ENCODE measurements at regions not wholly inside any gene's neighbourhood (a gene's known extent, or its start where the extent isn't known, plus 50 kb on each side); places are given as distances from the start of the nearest gene placed in this dataset.

- no peaks in the 10 kb centered on the region for H3K27me3 ChIP-seq (ENCODE audit: insufficient read depth, low read length)
- no peaks in the 10 kb centered on the region for H3K36me3 ChIP-seq (ENCODE audit: insufficient read depth, low read length)
- no peak overlapping the region for H3K4me3 ChIP-seq (ENCODE audit: low read length)
- 86% methylated on average over 5 of the region's 5 CpGs for WGBS
- no peaks in the 10 kb centered on the region for H3K4me1 ChIP-seq (ENCODE audit: insufficient read depth, low read length)
- H3K9ac ChIP-seq (ENCODE audit: low read depth, low read length) = no peak overlapping the region
- H3K9me3 ChIP-seq (ENCODE audit: insufficient read depth, low read depth, low read length) = no peaks in the 10 kb centered on the region
- no peak overlapping the region for H3K27ac ChIP-seq (ENCODE audit: low read depth, low read length)
These were observed 609.0 kb downstream of the DHX35 start for GRCh38 chr20:39571171-39571570.

DNA sequence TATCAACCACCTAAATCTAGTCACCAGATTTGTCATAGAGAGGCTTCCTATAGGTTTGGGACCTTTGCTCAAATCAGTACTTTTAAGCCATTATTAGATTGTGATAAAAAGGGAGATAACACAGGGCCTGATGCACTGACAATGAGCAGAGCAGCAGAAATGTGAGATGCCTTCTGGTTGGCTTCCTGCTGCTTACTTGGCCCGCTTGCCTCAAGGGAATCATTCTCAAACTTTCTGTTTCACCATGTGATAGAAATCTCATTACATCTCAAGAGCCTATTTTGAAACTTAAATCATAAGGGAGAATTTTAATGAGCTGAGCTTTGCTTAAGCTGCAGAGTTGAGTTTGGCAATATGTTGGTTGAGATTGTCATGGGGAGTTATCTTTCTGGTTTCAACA is 606.0 kb downstream of the DHX35 start:
- 94% methylated on average over 1 of the region's 1 CpG for WGBS
- no peaks in the 10 kb centered on the region for H3K36me3 ChIP-seq (ENCODE audit: insufficient read depth, low read length)

GRCh38 chr20:39563349-39563748 is 601.2 kb downstream of the DHX35 start:
- Histone ChIP-seq H3K9me3 (ENCODE audit: insufficient read depth, low read depth, low read length) (no peaks in the 10 kb centered on the region), H3K27me3 (ENCODE audit: insufficient read depth, low read length) (no peaks in the 10 kb centered on the region), H3K27ac (ENCODE audit: low read depth, low read length) (no peak overlapping the region), H3K36me3 (ENCODE audit: insufficient read depth, low read length) (no peaks in the 10 kb centered on the region), H3K4me3 (ENCODE audit: low read length) (no peak overlapping the region), H3K9ac (ENCODE audit: low read depth, low read length) (no peak overlapping the region), H3K4me1 (ENCODE audit: insufficient read depth, low read length) (no peaks in the 10 kb centered on the region)
- WGBS = 88% methylated on average over 4 of the region's 4 CpGs

More for the DNA sequence above, 606.0 kb downstream of the DHX35 start:
- no peak overlapping the region for H3K9ac ChIP-seq (ENCODE audit: low read depth, low read length)
- H3K4me1 ChIP-seq (ENCODE audit: insufficient read depth, low read length) = no peaks in the 10 kb centered on the region
- H3K27me3 ChIP-seq (ENCODE audit: insufficient read depth, low read length) = no peaks in the 10 kb centered on the region
- no peak overlapping the region for H3K4me3 ChIP-seq (ENCODE audit: low read length)
- H3K9me3 ChIP-seq (ENCODE audit: insufficient read depth, low read depth, low read length) = no peaks in the 10 kb centered on the region
- H3K27ac ChIP-seq (ENCODE audit: low read depth, low read length) = no peak overlapping the region

GRCh38 chr20:39554341-39554740 is 592.2 kb downstream of the DHX35 start:
- WGBS = 100% methylated on average over 1 of the region's 3 CpGs
- H3K27ac ChIP-seq (ENCODE audit: low read depth, low read length) = no peak overlapping the region

GRCh38 chr20:39553120-39553519 is 591.0 kb downstream of the DHX35 start:
- WGBS = 93% methylated on average over 2 of the region's 2 CpGs
- H3K9me3 ChIP-seq (ENCODE audit: insufficient read depth, low read depth, low read length) = no peaks in the 10 kb centered on the region
- no peak overlapping the region for H3K27ac ChIP-seq (ENCODE audit: low read depth, low read length)
- no peaks in the 10 kb centered on the region for H3K27me3 ChIP-seq (ENCODE audit: insufficient read depth, low read length)
- H3K4me3 ChIP-seq (ENCODE audit: low read length) = no peak overlapping the region
- H3K4me1 ChIP-seq (ENCODE audit: insufficient read depth, low read length) = no peaks in the 10 kb centered on the region
- no peak overlapping the region for H3K9ac ChIP-seq (ENCODE audit: low read depth, low read length)
- H3K36me3 ChIP-seq (ENCODE audit: insufficient read depth, low read length) = no peaks in the 10 kb centered on the region

More at GRCh38 chr20:39554341-39554740, 592.2 kb downstream of the DHX35 start:
- Histone ChIP-seq H3K4me1 (ENCODE audit: insufficient read depth, low read length) (no peaks in the 10 kb centered on the region), H3K27me3 (ENCODE audit: insufficient read depth, low read length) (no peaks in the 10 kb centered on the region), H3K4me3 (ENCODE audit: low read length) (no peak overlapping the region), H3K9me3 (ENCODE audit: insufficient read depth, low read depth, low read length) (no peaks in the 10 kb centered on the region), H3K9ac (ENCODE audit: low read depth, low read length) (no peak overlapping the region), H3K36me3 (ENCODE audit: insufficient read depth, low read length) (no peaks in the 10 kb centered on the region)

GRCh38 chr20:39549733-39550132 is 587.6 kb downstream of the DHX35 start:
- 87% methylated on average over 9 of the region's 9 CpGs for WGBS
- Histone ChIP-seq H3K4me1 (ENCODE audit: insufficient read depth, low read length) (no peaks in the 10 kb centered on the region), H3K4me3 (ENCODE audit: low read length) (no peak overlapping the region), H3K9me3 (ENCODE audit: insufficient read depth, low read depth, low read length) (no peaks in the 10 kb centered on the region), H3K27ac (ENCODE audit: low read depth, low read length) (no peak overlapping the region), H3K9ac (ENCODE audit: low read depth, low read length) (no peak overlapping the region), H3K36me3 (ENCODE audit: insufficient read depth, low read length) (no peaks in the 10 kb centered on the region), H3K27me3 (ENCODE audit: insufficient read depth, low read length) (no peaks in the 10 kb centered on the region)

DNA sequence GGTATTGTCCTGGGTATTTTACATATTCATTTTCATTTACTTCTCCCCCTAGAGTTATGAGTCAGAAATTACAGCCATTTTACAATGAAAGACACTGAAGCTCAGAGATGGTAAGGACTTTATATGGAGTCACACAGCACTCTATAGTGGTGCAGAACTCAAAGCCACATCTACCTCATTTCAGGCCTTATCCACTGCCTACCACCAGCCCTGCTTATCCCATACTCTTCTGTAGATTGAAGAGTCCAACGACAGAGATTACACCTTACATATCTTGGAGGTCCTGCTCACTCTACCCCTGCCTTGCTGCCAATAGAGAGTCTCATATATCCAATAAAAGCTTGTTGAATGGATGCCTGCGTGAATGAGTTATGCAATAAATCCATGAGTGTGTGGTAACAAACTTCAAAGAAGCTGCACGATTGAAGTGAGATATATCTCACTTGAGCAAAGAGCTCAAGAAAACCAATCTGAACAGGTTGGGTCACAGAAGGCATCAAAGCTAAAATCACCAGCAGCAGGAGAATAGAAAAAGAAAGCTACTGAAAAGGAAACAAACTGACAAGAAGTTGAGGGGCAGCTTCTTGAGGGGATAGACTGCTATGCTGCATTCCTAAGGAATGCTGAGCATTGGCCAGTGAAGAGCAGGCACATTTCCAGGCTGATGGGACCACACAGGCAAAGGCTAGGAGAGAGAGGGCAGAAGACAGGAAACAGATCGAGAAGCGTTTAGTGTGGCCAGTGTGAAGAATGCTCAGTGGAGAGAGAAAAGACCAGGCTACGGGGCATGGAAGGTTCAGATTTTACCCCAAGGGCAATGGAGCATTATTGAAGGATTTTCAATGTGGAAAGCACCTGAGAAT is 585.6 kb downstream of the DHX35 start:
- H3K4me3 ChIP-seq (ENCODE audit: low read length) = no peak overlapping the region
- no peaks in the 10 kb centered on the region for H3K9me3 ChIP-seq (ENCODE audit: insufficient read depth, low read depth, low read length)
- no peaks in the 10 kb centered on the region for H3K36me3 ChIP-seq (ENCODE audit: insufficient read depth, low read length)
- WGBS = 85% methylated on average over 6 of the region's 6 CpGs
- H3K9ac ChIP-seq (ENCODE audit: low read depth, low read length) = no peak overlapping the region
- H3K4me1 ChIP-seq (ENCODE audit: insufficient read depth, low read length) = no peaks in the 10 kb centered on the region
- H3K27ac ChIP-seq (ENCODE audit: low read depth, low read length) = no peak overlapping the region
- H3K27me3 ChIP-seq (ENCODE audit: insufficient read depth, low read length) = no peaks in the 10 kb centered on the region

- Histone ChIP-seq H3K9ac (ENCODE audit: low read depth, low read length) (no peak overlapping the region), H3K9me3 (ENCODE audit: insufficient read depth, low read depth, low read length) (no peaks in the 10 kb centered on the region), H3K4me3 (ENCODE audit: low read length) (no peak overlapping the region), H3K27me3 (ENCODE audit: insufficient read depth, low read length) (no peaks in the 10 kb centered on the region), H3K4me1 (ENCODE audit: insufficient read depth, low read length) (peaks cover 11% of the 10 kb centered on the region; the same call in 1 of the 2 replicates), H3K36me3 (ENCODE audit: insufficient read depth, low read length) (no peaks in the 10 kb centered on the region), H3K27ac (ENCODE audit: low read depth, low read length) (no peak overlapping the region)
- WGBS = 69% methylated on average over 2 of the region's 2 CpGs
These were observed 579.1 kb downstream of the DHX35 start for GRCh38 chr20:39541136-39541803.

GRCh38 chr20:39538317-39538716 is 576.2 kb downstream of the DHX35 start:
- Histone ChIP-seq H3K36me3 (ENCODE audit: insufficient read depth, low read length) (no peaks in the 10 kb centered on the region), H3K4me3 (ENCODE audit: low read length) (no peak overlapping the region), H3K27me3 (ENCODE audit: insufficient read depth, low read length) (no peaks in the 10 kb centered on the region), H3K27ac (ENCODE audit: low read depth, low read length) (no peak overlapping the region), H3K9ac (ENCODE audit: low read depth, low read length) (no peak overlapping the region), H3K9me3 (ENCODE audit: insufficient read depth, low read depth, low read length) (no peaks in the 10 kb centered on the region), H3K4me1 (ENCODE audit: insufficient read depth, low read length) (peaks cover 20% of the 10 kb centered on the region; the same call in 1 of the 2 replicates)

DNA sequence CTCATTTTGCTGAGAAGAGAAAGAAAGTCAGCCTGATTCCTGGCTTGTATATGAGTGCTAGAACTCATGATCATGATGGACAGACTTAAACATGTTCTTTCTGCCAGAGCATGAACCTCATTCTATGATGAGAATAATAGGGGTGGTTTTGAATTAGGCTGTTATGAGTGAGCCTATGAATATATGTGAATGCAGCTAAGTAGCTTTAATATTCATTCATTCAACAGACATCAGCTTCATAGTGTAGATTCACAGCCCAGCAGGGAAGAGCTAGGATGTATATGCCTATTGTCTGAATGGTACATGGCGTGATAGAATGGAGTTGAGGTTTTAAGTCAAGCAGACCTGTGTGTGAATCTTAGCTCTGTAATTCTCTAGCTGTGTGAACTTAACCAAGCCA is 573.2 kb downstream of the DHX35 start:
- Histone ChIP-seq H3K4me3 (ENCODE audit: low read length) (no peak overlapping the region), H3K27ac (ENCODE audit: low read depth, low read length) (no peak overlapping the region), H3K4me1 (ENCODE audit: insufficient read depth, low read length) (peaks cover 12% of the 10 kb centered on the region; the same call in 1 of the 2 replicates), H3K9me3 (ENCODE audit: insufficient read depth, low read depth, low read length) (no peaks in the 10 kb centered on the region), H3K27me3 (ENCODE audit: insufficient read depth, low read length) (no peaks in the 10 kb centered on the region), H3K36me3 (ENCODE audit: insufficient read depth, low read length) (no peaks in the 10 kb centered on the region), H3K9ac (ENCODE audit: low read depth, low read length) (no peak overlapping the region)
- 100% methylated on average over 1 of the region's 1 CpG for WGBS

DNA sequence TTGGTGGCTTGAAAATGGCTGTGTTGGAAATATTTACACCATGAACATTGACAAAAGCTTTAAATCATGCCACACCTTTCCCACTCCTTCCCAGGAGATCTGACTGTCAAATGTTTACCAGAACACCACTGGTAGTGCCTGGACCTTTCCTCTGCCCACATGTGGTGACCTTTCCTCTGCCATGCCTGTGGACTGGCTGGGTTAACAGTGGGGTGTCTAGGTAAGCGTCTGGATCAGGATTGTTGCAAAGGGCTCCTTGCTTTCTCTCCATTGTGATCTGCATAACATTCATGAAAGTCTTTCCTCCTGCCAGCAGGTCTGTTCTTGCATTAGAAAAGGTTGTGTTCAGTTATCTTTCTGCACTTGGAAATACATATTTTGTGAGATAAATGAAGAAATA is 572.7 kb downstream of the DHX35 start:
- no peaks in the 10 kb centered on the region for H3K9me3 ChIP-seq (ENCODE audit: insufficient read depth, low read depth, low read length)
- no peak overlapping the region for H3K27ac ChIP-seq (ENCODE audit: low read depth, low read length)
- peaks cover 12% of the 10 kb centered on the region; the same call in 1 of the 2 replicates for H3K4me1 ChIP-seq (ENCODE audit: insufficient read depth, low read length)
- H3K9ac ChIP-seq (ENCODE audit: low read depth, low read length) = no peak overlapping the region
- H3K27me3 ChIP-seq (ENCODE audit: insufficient read depth, low read length) = no peaks in the 10 kb centered on the region
- 33% methylated on average over 1 of the region's 1 CpG for WGBS
- H3K4me3 ChIP-seq (ENCODE audit: low read length) = no peak overlapping the region
- no peaks in the 10 kb centered on the region for H3K36me3 ChIP-seq (ENCODE audit: insufficient read depth, low read length)
